PC-3 (cell line): ENCODE measurements at regions not wholly inside any gene's neighbourhood (a gene's known extent, or its start where the extent isn't known, plus 50 kb on each side); places are given as distances from the start of the nearest gene placed in this dataset.
A peak's percentile ranks its signal among the peaks of the same experiment; 100 is the strongest.

ENCODE experiments used
- ATAC-seq: fragments of 200-7000 bp; cut with Tn5 transposase; 2 replicates; pipeline ENCODE4 v1.9.1; 2020; ENCODE audit warnings: mild to moderate bottlenecking, moderate library complexity
- BruUV-seq: library from RNA; stranded (reverse); fragments of 400-500 nt; replicated peaks from 2 replicates; lab custom pipeline; 2021; lab: Mats Ljungman, UMichigan
- CTCF ChIA-PET: fragments of 300-600 bp; sonication (Branson Sonifier 250); formaldehyde crosslinking; loops from one replicate; lab custom pipeline; 2022; ENCODE audit warnings: antibody characterized with exemption; lab: Charles Lee
- POLR2A ChIA-PET: fragments of 300-600 bp; sonication (Branson Sonifier 250); formaldehyde crosslinking; loops from one replicate; lab custom pipeline; 2022; ENCODE audit warnings: antibody characterized with exemption; ENCODE audit not compliant: unreplicated experiment; lab: Charles Lee
- DNase-seq: peaks from one replicate; pipeline ENCODE4 v3.0.0-alpha.2; 2015
- H2AFZ ChIP-seq: fragments of 300-600 bp; sonication (generic); 2 replicates; pipeline ENCODE4 v1.6.0; 2016; ENCODE audit warnings: antibody characterized with exemption, low read length
- H3F3A ChIP-seq: fragments of 300-600 bp; sonication (generic); one replicate; pipeline ENCODE4 v1.6.0; 2017; ENCODE audit warnings: antibody characterized with exemption, low read length, control low read depth, mild to moderate bottlenecking; ENCODE audit not compliant: unreplicated experiment
- H3K27ac ChIP-seq: fragments of 300-600 bp; sonication (generic); 2 replicates; pipeline ENCODE4 v1.5.1; 2016; ENCODE audit warnings: mild to moderate bottlenecking, low read length
- H3K27me3 ChIP-seq: fragments of 300-600 bp; sonication (generic); 2 replicates; pipeline ENCODE4 v1.6.1; 2016; ENCODE audit warnings: low read length, mixed read lengths
- H3K36me3 ChIP-seq: fragments of 300-600 bp; sonication (generic); 2 replicates; pipeline ENCODE4 v1.6.1; 2016; ENCODE audit warnings: low read depth, mixed run types, low read length, mixed read lengths
- H3K4me1 ChIP-seq: fragments of 300-600 bp; sonication (generic); 2 replicates; pipeline ENCODE4 v1.5.1; 2016; ENCODE audit warnings: low read length; ENCODE audit not compliant: insufficient read depth
- H3K4me2 ChIP-seq: fragments of 300-600 bp; sonication (generic); 2 replicates; pipeline ENCODE4 v1.6.0; 2016; ENCODE audit warnings: low read length
- H3K4me3 ChIP-seq: fragments of 300-600 bp; sonication (generic); 2 replicates; pipeline ENCODE4 v1.5.1; 2016; ENCODE audit warnings: mild to moderate bottlenecking, low read length, mixed read lengths
- H3K79me2 ChIP-seq: fragments of 300-600 bp; sonication (generic); 2 replicates; pipeline ENCODE4 v1.6.1; 2017; ENCODE audit warnings: low read length, mixed read lengths
- H3K9ac ChIP-seq: fragments of 300-600 bp; sonication (generic); 2 replicates; pipeline ENCODE4 v1.6.0; 2016; ENCODE audit warnings: mild to moderate bottlenecking, low read length
- H3K9me2 ChIP-seq: fragments of 300-600 bp; sonication (generic); replicated peaks from 2 replicates; pipeline ENCODE4 v1.6.1; 2016; ENCODE audit warnings: mixed run types, low read length, mixed read lengths
- H3K9me3 ChIP-seq: fragments of 300-600 bp; sonication (generic); 2 replicates; pipeline ENCODE4 v1.6.1; 2016; ENCODE audit warnings: low read length, mixed read lengths
- H4K20me1 ChIP-seq: fragments of 300-600 bp; sonication (generic); 2 replicates; pipeline ENCODE4 v1.6.1; 2016; ENCODE audit warnings: low read length, mixed read lengths
- EZH2 ChIP-seq: fragments of 300-600 bp; sonication (generic); IDR thresholded peaks from one replicate; pipeline ENCODE4 v1.6.1; 2017; ENCODE audit warnings: antibody characterized with exemption, mild to moderate bottlenecking, low read length; ENCODE audit not compliant: unreplicated experiment
- EZH2phosphoT487 ChIP-seq: fragments of 300-600 bp; sonication (generic); IDR thresholded peaks from 2 replicates; pipeline ENCODE4 v1.6.1; 2018; ENCODE audit warnings: mild to moderate bottlenecking, antibody characterized with exemption, low read length, borderline replicate concordance
- intact Hi-C: fragments of 100-400 bp; cut with micrococcal nuclease; formaldehyde crosslinking; loops from 2 replicates; pipeline ENCODE4 v1.9.0; 2023
- TF ChIP-seq, protein P1 (sequence below): fragments of 300-600 bp; sonication (generic); conservative IDR thresholded peaks from 2 replicates; pipeline ENCODE4 v1.5.1; 2017; ENCODE audit warnings: antibody characterized with exemption, low read depth, mild to moderate bottlenecking, low read length

DNA sequence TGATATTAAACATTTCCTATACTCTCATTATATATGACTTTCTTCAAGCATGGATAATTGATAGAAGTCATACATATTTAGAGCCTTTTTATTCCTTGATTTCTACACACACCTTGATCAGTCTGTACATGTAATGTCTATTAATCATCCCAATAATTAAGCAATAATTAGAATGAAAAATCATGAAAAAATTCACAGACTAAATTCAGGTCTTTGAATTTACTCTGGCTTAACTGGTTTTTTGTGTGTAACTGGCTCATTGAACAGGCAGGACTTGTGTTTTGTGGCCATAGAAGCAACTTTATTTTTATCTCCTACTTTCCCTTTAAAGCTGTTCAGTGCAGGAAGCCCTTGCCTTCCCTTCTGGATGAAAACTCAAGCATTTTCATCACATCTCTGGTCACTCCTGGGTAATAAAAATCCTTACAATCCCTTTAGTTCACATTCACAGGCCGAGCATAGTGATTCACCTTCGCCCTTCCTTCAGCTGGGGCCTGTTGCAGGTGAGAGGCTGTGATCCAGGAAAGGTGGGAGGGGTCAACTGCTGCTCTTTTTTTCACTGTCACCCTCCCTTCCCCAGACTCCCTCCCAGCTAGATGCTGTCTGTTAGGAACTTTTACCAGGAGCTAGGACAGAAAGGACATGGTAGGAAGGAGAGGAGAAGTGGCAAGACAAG lies 58.0 kb upstream of the ITSN2 start:
- no peak overlapping the region for H3K27ac ChIP-seq
- no peaks in the 10 kb centered on the region for H4K20me1 ChIP-seq
- H3K9ac ChIP-seq: no peak overlapping the region
- no peak overlapping the region for H3K4me3 ChIP-seq
- no peak for TF ChIP-seq EZH2phosphoT487
- TF ChIP-seq, protein P1, sequence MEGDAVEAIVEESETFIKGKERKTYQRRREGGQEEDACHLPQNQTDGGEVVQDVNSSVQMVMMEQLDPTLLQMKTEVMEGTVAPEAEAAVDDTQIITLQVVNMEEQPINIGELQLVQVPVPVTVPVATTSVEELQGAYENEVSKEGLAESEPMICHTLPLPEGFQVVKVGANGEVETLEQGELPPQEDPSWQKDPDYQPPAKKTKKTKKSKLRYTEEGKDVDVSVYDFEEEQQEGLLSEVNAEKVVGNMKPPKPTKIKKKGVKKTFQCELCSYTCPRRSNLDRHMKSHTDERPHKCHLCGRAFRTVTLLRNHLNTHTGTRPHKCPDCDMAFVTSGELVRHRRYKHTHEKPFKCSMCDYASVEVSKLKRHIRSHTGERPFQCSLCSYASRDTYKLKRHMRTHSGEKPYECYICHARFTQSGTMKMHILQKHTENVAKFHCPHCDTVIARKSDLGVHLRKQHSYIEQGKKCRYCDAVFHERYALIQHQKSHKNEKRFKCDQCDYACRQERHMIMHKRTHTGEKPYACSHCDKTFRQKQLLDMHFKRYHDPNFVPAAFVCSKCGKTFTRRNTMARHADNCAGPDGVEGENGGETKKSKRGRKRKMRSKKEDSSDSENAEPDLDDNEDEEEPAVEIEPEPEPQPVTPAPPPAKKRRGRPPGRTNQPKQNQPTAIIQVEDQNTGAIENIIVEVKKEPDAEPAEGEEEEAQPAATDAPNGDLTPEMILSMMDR: no peak
- TF ChIP-seq EZH2: no peak
- H3K4me2 ChIP-seq: no peak overlapping the region
- no peaks in the 10 kb centered on the region for H3K9me2 ChIP-seq
- H2AFZ ChIP-seq: 0 out of 2 replicates have a peak overlapping the region, but pooled peaks have one; percentile 1
- ATAC-seq (no peak), DNase-seq (no peak)
- POLR2A ChIA-PET: interaction anchor here (0.5 kb wide), 1 partner anchor 342 kb away, joined by 5 read pairs; no protein-coding TSS in a partner anchor
- no peaks in the 10 kb centered on the region for H3K27me3 ChIP-seq
- H3K36me3 ChIP-seq: no peaks in the 10 kb centered on the region
- intact Hi-C loops: loop anchor here (10.0 kb wide), 1 partner anchor 506 kb away; the partner anchor contains the start of gene ADCY3
- CTCF ChIA-PET: no interaction called here
- H3K9me3 ChIP-seq: no peaks in the 10 kb centered on the region
- H3K4me1 ChIP-seq: no peaks in the 10 kb centered on the region
- BruUV-seq: no TSS peak
- no peaks in the 10 kb centered on the region for H3K79me2 ChIP-seq
- H3F3A ChIP-seq: no peaks in the 10 kb centered on the region

DNA sequence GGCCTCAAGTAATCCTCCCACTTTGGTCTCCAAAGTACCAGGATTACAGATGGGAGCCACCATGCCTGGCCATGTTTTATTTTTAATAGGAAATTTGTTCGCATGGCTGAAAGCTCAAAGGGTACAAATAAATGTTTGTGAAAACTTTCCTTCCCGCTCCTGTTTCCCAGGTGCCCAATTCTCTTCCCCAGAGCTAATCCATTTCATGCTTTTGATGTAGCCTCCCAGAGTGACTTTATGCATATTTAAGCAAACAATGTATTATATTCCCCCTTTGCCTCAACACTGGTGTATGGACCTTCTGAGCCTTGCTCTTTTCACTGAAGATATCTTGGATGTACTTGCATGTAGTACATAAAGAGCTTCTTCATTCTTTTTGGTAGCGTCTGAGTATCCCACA lies 52.5 kb upstream of the ITSN2 start:
- ATAC-seq (no peak), DNase-seq (no peak)
- Histone ChIP-seq H3K4me3 (no peak overlapping the region), H3K27ac (no peak overlapping the region), H3K9me3 (no peaks in the 10 kb centered on the region), H3K4me1 (no peaks in the 10 kb centered on the region), H3F3A (no peaks in the 10 kb centered on the region), H3K9me2 (no peaks in the 10 kb centered on the region), H3K27me3 (no peaks in the 10 kb centered on the region), H4K20me1 (no peaks in the 10 kb centered on the region), H3K9ac (no peak overlapping the region), H3K79me2 (no peaks in the 10 kb centered on the region), H2AFZ (no peak overlapping the region), H3K4me2 (no peak overlapping the region), H3K36me3 (no peaks in the 10 kb centered on the region)
- no TSS peak for BruUV-seq
- POLR2A ChIA-PET: no interaction called here
- CTCF ChIA-PET: no interaction called here
- intact Hi-C loops: loop anchor here (5.0 to 10.0 kb wide), 2 partner anchors 512 to 784 kb away; partner anchors contain the start of gene ADCY3
- TF ChIP-seq, protein P1: no peak
- no peak for TF ChIP-seq EZH2
- no peak for TF ChIP-seq EZH2phosphoT487

DNA sequence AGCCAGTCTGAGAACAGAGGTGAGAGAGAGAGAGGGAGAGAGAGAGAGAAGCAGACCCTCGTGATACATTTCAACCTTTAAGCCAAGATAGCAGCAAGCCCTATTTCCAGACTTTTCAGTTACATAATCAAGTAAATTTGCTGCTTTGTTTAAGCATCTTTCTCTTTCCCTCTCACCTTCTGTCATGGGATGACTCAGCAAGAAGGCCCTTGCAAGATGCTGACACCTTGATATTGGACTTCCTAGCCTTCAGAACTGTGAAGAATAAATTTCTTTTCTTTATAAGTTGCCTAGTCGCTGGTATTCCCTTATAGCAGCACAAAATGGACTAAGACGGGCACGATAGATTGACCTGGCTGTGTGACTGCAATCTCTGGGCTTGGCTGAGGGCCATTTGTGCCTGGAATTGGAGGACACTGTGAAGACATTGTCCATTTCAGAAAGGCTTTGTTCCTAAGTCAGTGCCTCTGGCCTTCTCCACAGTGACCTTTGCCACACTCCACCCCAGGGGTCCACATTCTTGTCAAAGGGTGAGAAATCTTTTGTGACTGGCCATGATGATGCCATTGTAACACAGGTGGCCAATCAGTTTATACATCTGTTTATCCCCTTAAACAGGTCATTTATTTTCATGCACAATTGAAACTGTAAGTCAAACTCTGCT lies 51.3 kb upstream of the ITSN2 start:
- ATAC-seq: no peak
- H2AFZ ChIP-seq: 0 out of 2 replicates have a peak overlapping the region, but pooled peaks have one; percentile 13
- H3K79me2 ChIP-seq: no peaks in the 10 kb centered on the region
- H3K9me2 ChIP-seq: no peaks in the 10 kb centered on the region
- H3K4me3 ChIP-seq: no peak overlapping the region
- intact Hi-C loops: loop anchor here (5.0 to 10.0 kb wide), 2 partner anchors 513 to 786 kb away; partner anchors contain the start of gene ADCY3
- DNase-seq: no peak
- H3F3A ChIP-seq: no peaks in the 10 kb centered on the region
- POLR2A ChIA-PET: no interaction called here
- no peaks in the 10 kb centered on the region for H4K20me1 ChIP-seq
- TF ChIP-seq EZH2: no peak
- no peak for TF ChIP-seq EZH2phosphoT487
- TF ChIP-seq, protein P1: no peak
- H3K4me1 ChIP-seq: no peaks in the 10 kb centered on the region
- no peak overlapping the region for H3K9ac ChIP-seq
- CTCF ChIA-PET: no interaction called here
- H3K9me3 ChIP-seq: no peaks in the 10 kb centered on the region
- no peak overlapping the region for H3K4me2 ChIP-seq
- no peaks in the 10 kb centered on the region for H3K27me3 ChIP-seq
- H3K36me3 ChIP-seq: no peaks in the 10 kb centered on the region
- BruUV-seq: no TSS peak
- no peak overlapping the region for H3K27ac ChIP-seq
